ENCODE measurements at regions not wholly inside any gene's neighbourhood (a gene's known extent, or its start where the extent isn't known, plus 50 kb on each side); places are given as distances from the start of the nearest gene placed in this dataset.

GRCh38 chrX:14389682-14390081, 139.7 kb upstream of the GLRA2 start:
- Histone ChIP-seq H4K20me1 (no peaks in the 10 kb centered on the region), H3K9me3 (no peaks in the 10 kb centered on the region), H3K27ac (no peak overlapping the region), H3K4me2 (no peak overlapping the region), H3K27me3 (peaks cover 55% of the 10 kb centered on the region), H3K4me1 (no peaks in the 10 kb centered on the region), H3K4me3 (no peak overlapping the region), H3K36me3 (no peaks in the 10 kb centered on the region), H3K9ac (no peak overlapping the region)
- no peak for TF ChIP-seq Cebpa-rat (IDR thresholded peaks at IDR 0.05)

- Histone ChIP-seq H3K9me3 (no peaks in the 10 kb centered on the region), H3K27me3 (peaks cover 79% of the 10 kb centered on the region), H3K4me2 (no peak overlapping the region), H4K20me1 (no peaks in the 10 kb centered on the region), H3K27ac (no peak overlapping the region), H3K4me1 (no peaks in the 10 kb centered on the region), H3K9ac (no peak overlapping the region), H3K4me3 (no peak overlapping the region), H3K36me3 (no peaks in the 10 kb centered on the region)
- no peak for TF ChIP-seq Cebpa-rat (IDR thresholded peaks at IDR 0.05)
Observed at GRCh38 chrX:14386981-14387380, 142.4 kb upstream of the GLRA2 start.

- H3K36me3 ChIP-seq = no peaks in the 10 kb centered on the region
- H4K20me1 ChIP-seq = no peaks in the 10 kb centered on the region
- H3K27me3 ChIP-seq = peaks cover 68% of the 10 kb centered on the region
- H3K9me3 ChIP-seq = no peaks in the 10 kb centered on the region
- TF ChIP-seq Cebpa-rat (IDR thresholded peaks at IDR 0.05) = no peak
- H3K4me1 ChIP-seq = no peaks in the 10 kb centered on the region
- no peak overlapping the region for H3K9ac ChIP-seq
- H3K4me3 ChIP-seq = no peak overlapping the region
- H3K27ac ChIP-seq = no peak overlapping the region
- no peak overlapping the region for H3K4me2 ChIP-seq
Observed at GRCh38 chrX:14380044-14380443, 149.3 kb upstream of the GLRA2 start.

GRCh38 chrX:14377427-14377826, 151.9 kb upstream of the GLRA2 start:
- Histone ChIP-seq H3K27ac (no peak overlapping the region), H3K9ac (no peak overlapping the region), H3K9me3 (no peaks in the 10 kb centered on the region), H4K20me1 (no peaks in the 10 kb centered on the region), H3K4me1 (no peaks in the 10 kb centered on the region), H3K36me3 (no peaks in the 10 kb centered on the region), H3K27me3 (peaks cover 46% of the 10 kb centered on the region), H3K4me2 (no peak overlapping the region), H3K4me3 (no peak overlapping the region)
- TF ChIP-seq Cebpa-rat (IDR thresholded peaks at IDR 0.05) = no peak

GRCh38 chrX:14363728-14364127, 165.6 kb upstream of the GLRA2 start:
- peaks cover 55% of the 10 kb centered on the region for H3K27me3 ChIP-seq
- no peak overlapping the region for H3K27ac ChIP-seq
- H3K4me2 ChIP-seq = no peak overlapping the region
- no peaks in the 10 kb centered on the region for H3K36me3 ChIP-seq
- H4K20me1 ChIP-seq = no peaks in the 10 kb centered on the region
- H3K4me1 ChIP-seq = no peaks in the 10 kb centered on the region
- no peak for TF ChIP-seq Cebpa-rat (IDR thresholded peaks at IDR 0.05)
- no peaks in the 10 kb centered on the region for H3K9me3 ChIP-seq
- no peak overlapping the region for H3K9ac ChIP-seq
- H3K4me3 ChIP-seq = no peak overlapping the region

- Histone ChIP-seq H3K9me3 (no peaks in the 10 kb centered on the region), H3K36me3 (no peaks in the 10 kb centered on the region), H3K4me1 (no peaks in the 10 kb centered on the region), H3K27me3 (peaks cover 64% of the 10 kb centered on the region), H4K20me1 (no peaks in the 10 kb centered on the region), H3K27ac (no peak overlapping the region), H3K4me2 (no peak overlapping the region), H3K4me3 (no peak overlapping the region), H3K9ac (no peak overlapping the region)
- no peak for TF ChIP-seq Cebpa-rat (IDR thresholded peaks at IDR 0.05)
Observed at GRCh38 chrX:14362721-14363120, 166.6 kb upstream of the GLRA2 start.

- Histone ChIP-seq H3K27me3 (peaks cover 75% of the 10 kb centered on the region), H3K36me3 (no peaks in the 10 kb centered on the region), H4K20me1 (no peaks in the 10 kb centered on the region), H3K9me3 (no peaks in the 10 kb centered on the region), H3K27ac (no peak overlapping the region), H3K4me3 (no peak overlapping the region), H3K4me1 (no peaks in the 10 kb centered on the region), H3K4me2 (no peak overlapping the region), H3K9ac (no peak overlapping the region)
- no peak for TF ChIP-seq Cebpa-rat (IDR thresholded peaks at IDR 0.05)
Observed at GRCh38 chrX:14361435-14361834, 167.9 kb upstream of the GLRA2 start.

- no peak for TF ChIP-seq Cebpa-rat (IDR thresholded peaks at IDR 0.05)
- Histone ChIP-seq H3K27ac (no peak overlapping the region), H3K9ac (no peak overlapping the region)
Observed at GRCh38 chrX:14359727-14360126, 169.6 kb upstream of the GLRA2 start.

GRCh38 chrX:14359316-14359715, 170.0 kb upstream of the GLRA2 start:
- H3K4me1 ChIP-seq = no peaks in the 10 kb centered on the region
- H3K4me2 ChIP-seq = no peak overlapping the region
- no peak for TF ChIP-seq Cebpa-rat (IDR thresholded peaks at IDR 0.05)
- no peak overlapping the region for H3K27ac ChIP-seq
- H3K9me3 ChIP-seq = no peaks in the 10 kb centered on the region
- H3K4me3 ChIP-seq = no peak overlapping the region
- H3K36me3 ChIP-seq = no peaks in the 10 kb centered on the region
- no peak overlapping the region for H3K9ac ChIP-seq
- peaks cover 94% of the 10 kb centered on the region for H3K27me3 ChIP-seq
- H4K20me1 ChIP-seq = no peaks in the 10 kb centered on the region

More at GRCh38 chrX:14359727-14360126, 169.6 kb upstream of the GLRA2 start:
- Histone ChIP-seq H3K36me3 (no peaks in the 10 kb centered on the region), H3K4me3 (no peak overlapping the region), H3K27me3 (peaks cover 92% of the 10 kb centered on the region), H3K9me3 (no peaks in the 10 kb centered on the region), H3K4me1 (no peaks in the 10 kb centered on the region), H3K4me2 (no peak overlapping the region), H4K20me1 (no peaks in the 10 kb centered on the region)

GRCh38 chrX:14357314-14357713, 172.0 kb upstream of the GLRA2 start:
- Histone ChIP-seq H3K4me2 (no peak overlapping the region), H3K4me3 (no peak overlapping the region), H3K9ac (no peak overlapping the region), H3K36me3 (no peaks in the 10 kb centered on the region), H3K27me3 (peaks cover 97% of the 10 kb centered on the region), H3K9me3 (no peaks in the 10 kb centered on the region), H3K4me1 (no peaks in the 10 kb centered on the region), H4K20me1 (no peaks in the 10 kb centered on the region), H3K27ac (no peak overlapping the region)
- no peak for TF ChIP-seq Cebpa-rat (IDR thresholded peaks at IDR 0.05)

- H3K9ac ChIP-seq = no peak overlapping the region
- TF ChIP-seq Cebpa-rat (IDR thresholded peaks at IDR 0.05) = no peak
- peaks cover 97% of the 10 kb centered on the region for H3K27me3 ChIP-seq
- no peak overlapping the region for H3K4me3 ChIP-seq
- no peaks in the 10 kb centered on the region for H3K9me3 ChIP-seq
- no peak overlapping the region for H3K27ac ChIP-seq
- peaks cover 9% of the 10 kb centered on the region for H3K4me1 ChIP-seq
- no peaks in the 10 kb centered on the region for H4K20me1 ChIP-seq
- H3K4me2 ChIP-seq = no peak overlapping the region
- no peaks in the 10 kb centered on the region for H3K36me3 ChIP-seq
Observed at GRCh38 chrX:14356401-14356800, 172.9 kb upstream of the GLRA2 start.
